Colonic mucosa (tissue), 4 donors: ENCODE measurements at regions not wholly inside any gene's neighbourhood (a gene's known extent, or its start where the extent isn't known, plus 50 kb on each side); places are given as distances from the start of the nearest gene placed in this dataset.

Experiments used
- DNase-seq: peaks from one replicate; pipeline ENCODE4 v3.0.0-alpha.2; 2020
- H3K27ac ChIP-seq: fragments of 200-600 bp; one replicate; pipeline ENCODE4 v1.8.0; 2021
- H3K27me3 ChIP-seq: fragments of 200-600 bp; one replicate; pipeline ENCODE4 v1.8.0; 2021
- H3K36me3 ChIP-seq: fragments of 200-600 bp; one replicate; pipeline ENCODE4 v1.8.0; 2021
- H3K4me1 ChIP-seq: fragments of 200-600 bp; one replicate; pipeline ENCODE4 v1.8.0; 2021; ENCODE audit warnings: mild to moderate bottlenecking
- H3K4me3 ChIP-seq: fragments of 200-600 bp; one replicate; pipeline ENCODE4 v1.8.0; 2021
- H3K9ac ChIP-seq, 2 donors: one replicate each; pipeline ENCODE4 v1.7.0; 2013; ENCODE audit warnings: control low read depth in 2 of 2, low read depth in 2 of 2, low read length in 2 of 2
- H3K9me3 ChIP-seq: fragments of 200-600 bp; one replicate; pipeline ENCODE4 v1.8.0; 2021
- intact Hi-C: fragments of 100-400 bp; cut with DNase I; formaldehyde crosslinking; loops from one replicate; pipeline ENCODE4 v1.14.1; 2022
- TF ChIP-seq, protein P1 (sequence below): fragments of 200-600 bp; IDR thresholded peaks from one replicate; pipeline ENCODE4 v1.8.0; 2022; ENCODE audit warnings: antibody characterized with exemption, mild to moderate bottlenecking
- donor health status: healthy.
- donor health status: DM: no; HTN: no; CAD: no.
- donor health status: DM: no; HTN: no; CAD: no.

DNA sequence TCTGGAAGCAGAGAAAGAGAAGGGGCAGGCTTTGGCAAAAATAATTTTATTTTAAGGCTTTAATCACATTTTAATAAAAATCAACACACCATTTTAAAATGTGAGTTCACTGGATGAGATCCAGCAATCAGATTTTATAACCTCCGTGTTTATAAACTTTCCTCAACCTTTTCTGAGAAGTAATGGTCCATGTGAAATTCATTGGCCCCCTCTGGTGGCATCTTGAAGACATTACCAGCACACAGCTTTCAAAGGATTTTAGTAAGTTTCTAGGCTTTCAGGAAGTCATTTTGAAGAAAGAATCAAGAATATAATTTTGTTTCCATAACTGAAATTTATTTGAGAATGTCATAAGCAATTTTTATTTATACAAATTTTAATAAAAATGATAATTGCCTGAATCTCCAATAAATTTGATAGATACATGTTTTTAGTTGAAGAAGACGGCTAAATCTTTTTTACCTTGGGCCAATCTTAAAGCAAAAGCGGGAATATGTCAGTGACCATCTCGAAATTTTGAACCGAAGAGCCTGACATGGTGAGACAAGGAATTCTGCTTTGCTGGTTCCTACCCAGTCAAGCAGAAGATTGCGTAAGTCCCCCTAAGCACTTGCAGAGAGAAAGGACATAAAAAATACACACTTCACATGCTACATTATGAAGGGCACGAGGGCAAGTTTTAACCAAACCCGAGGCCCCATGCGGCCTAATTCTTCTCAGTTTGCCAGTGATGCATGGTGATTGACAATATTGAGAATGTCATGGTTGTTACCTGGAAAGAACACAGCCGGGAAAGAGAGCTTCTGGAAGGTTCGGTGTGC lies 128.4 kb upstream of the CBLN2 start:
- TF ChIP-seq, protein P1, sequence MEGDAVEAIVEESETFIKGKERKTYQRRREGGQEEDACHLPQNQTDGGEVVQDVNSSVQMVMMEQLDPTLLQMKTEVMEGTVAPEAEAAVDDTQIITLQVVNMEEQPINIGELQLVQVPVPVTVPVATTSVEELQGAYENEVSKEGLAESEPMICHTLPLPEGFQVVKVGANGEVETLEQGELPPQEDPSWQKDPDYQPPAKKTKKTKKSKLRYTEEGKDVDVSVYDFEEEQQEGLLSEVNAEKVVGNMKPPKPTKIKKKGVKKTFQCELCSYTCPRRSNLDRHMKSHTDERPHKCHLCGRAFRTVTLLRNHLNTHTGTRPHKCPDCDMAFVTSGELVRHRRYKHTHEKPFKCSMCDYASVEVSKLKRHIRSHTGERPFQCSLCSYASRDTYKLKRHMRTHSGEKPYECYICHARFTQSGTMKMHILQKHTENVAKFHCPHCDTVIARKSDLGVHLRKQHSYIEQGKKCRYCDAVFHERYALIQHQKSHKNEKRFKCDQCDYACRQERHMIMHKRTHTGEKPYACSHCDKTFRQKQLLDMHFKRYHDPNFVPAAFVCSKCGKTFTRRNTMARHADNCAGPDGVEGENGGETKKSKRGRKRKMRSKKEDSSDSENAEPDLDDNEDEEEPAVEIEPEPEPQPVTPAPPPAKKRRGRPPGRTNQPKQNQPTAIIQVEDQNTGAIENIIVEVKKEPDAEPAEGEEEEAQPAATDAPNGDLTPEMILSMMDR, result peak; percentile 54
- Histone ChIP-seq H3K36me3 (no peaks in the 10 kb centered on the region), H3K27me3 (no peaks in the 10 kb centered on the region), H3K9me3 (no peaks in the 10 kb centered on the region), H3K4me1 (no peaks in the 10 kb centered on the region), H3K4me3 (no peak overlapping the region), H3K9ac (no peak overlapping the region), H3K27ac (no peak overlapping the region)
- intact Hi-C loops, result no loop called here
- DNase-seq, result no peak

- Histone ChIP-seq H3K9me3 (no peaks in the 10 kb centered on the region), H3K4me1 (no peaks in the 10 kb centered on the region), H3K36me3 (no peaks in the 10 kb centered on the region), H3K9ac (no peak overlapping the region), H3K27ac (no peak overlapping the region), H3K27me3 (no peaks in the 10 kb centered on the region), H3K4me3 (no peak overlapping the region)
- intact Hi-C loops, result no loop called here
- TF ChIP-seq, protein P1, result no peak
- DNase-seq, result no peak
These were observed 123.8 kb upstream of the CBLN2 start for GRCh38 chr18:72667932-72668331.

- TF ChIP-seq, protein P1, result peak; percentile 33
- H3K4me1 ChIP-seq, result no peaks in the 10 kb centered on the region
- peak; percentile 64 for DNase-seq
- H3K9ac ChIP-seq, result no peak overlapping the region
- no peaks in the 10 kb centered on the region for H3K36me3 ChIP-seq
- H3K27ac ChIP-seq, result no peak overlapping the region
- H3K9me3 ChIP-seq, result no peaks in the 10 kb centered on the region
- no peaks in the 10 kb centered on the region for H3K27me3 ChIP-seq
- no peak overlapping the region for H3K4me3 ChIP-seq
- intact Hi-C loops, result no loop called here
These were observed 109.0 kb upstream of the CBLN2 start for GRCh38 chr18:72652990-72653593.

DNA sequence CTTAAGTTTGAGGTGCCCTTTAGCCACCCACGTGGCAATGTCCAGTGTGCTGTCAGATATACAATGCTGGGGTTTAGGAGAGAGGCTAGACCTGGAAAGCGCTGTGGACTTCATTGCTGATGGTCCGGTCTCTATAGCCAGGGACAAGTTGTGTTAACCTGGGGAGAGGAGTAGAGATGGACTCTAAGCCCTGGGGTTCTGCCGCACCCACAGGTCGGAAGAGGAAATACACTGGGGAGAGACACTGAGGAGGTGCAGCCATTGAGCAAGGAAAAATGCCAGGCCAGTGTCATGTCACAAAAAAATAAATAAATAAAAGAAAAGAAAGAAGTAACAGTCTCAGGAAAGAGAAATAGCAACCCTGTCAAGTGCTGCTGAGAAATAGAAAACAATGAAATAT lies 106.9 kb upstream of the CBLN2 start:
- intact Hi-C loops, result no loop called here
- DNase-seq, result no peak
- H3K27me3 ChIP-seq, result no peaks in the 10 kb centered on the region
- H3K9me3 ChIP-seq, result no peaks in the 10 kb centered on the region
- H3K36me3 ChIP-seq, result no peaks in the 10 kb centered on the region
- no peak overlapping the region for H3K4me3 ChIP-seq
- no peak overlapping the region for H3K27ac ChIP-seq
- TF ChIP-seq, protein P1, result no peak
- H3K9ac ChIP-seq, result no peak overlapping the region
- H3K4me1 ChIP-seq, result no peaks in the 10 kb centered on the region

GRCh38 chr18:72648481-72648960 lies 104.4 kb upstream of the CBLN2 start:
- no peaks in the 10 kb centered on the region for H3K27me3 ChIP-seq
- intact Hi-C loops, result no loop called here
- H3K4me3 ChIP-seq, result no peak overlapping the region
- no peak overlapping the region for H3K27ac ChIP-seq
- H3K36me3 ChIP-seq, result no peaks in the 10 kb centered on the region
- no peaks in the 10 kb centered on the region for H3K9me3 ChIP-seq
- DNase-seq, result no peak
- H3K4me1 ChIP-seq, result no peaks in the 10 kb centered on the region
- H3K9ac ChIP-seq, result no peak overlapping the region
- TF ChIP-seq, protein P1, result no peak
